H1 (cell line): ENCODE measurements at regions not wholly inside any gene's neighbourhood (a gene's known extent, or its start where the extent isn't known, plus 50 kb on each side); places are given as distances from the start of the nearest gene placed in this dataset.

Experiments
- CTCF ChIA-PET: fragments of 300-600 bp; sonication (Branson Sonifier 250); formaldehyde crosslinking; loops from one replicate; lab custom pipeline; 2021; ENCODE audit not compliant: partially characterized antibody; lab: Charles Lee
- POLR2A ChIA-PET: fragments of 300-600 bp; sonication (Branson Sonifier 250); formaldehyde crosslinking; loops from one replicate; lab custom pipeline; 2021; ENCODE audit warnings: inconsistent platforms; ENCODE audit not compliant: partially characterized antibody; lab: Charles Lee
- DNase-seq, 2 experiments: peaks; one replicate each; pipeline versions ENCODE4 v3.0.0 to v3.0.0-alpha.2; 2010 to 2022; ENCODE audit warnings: low spot score in 2 of 2, low read depth in 1 of 2, mixed read lengths in 1 of 2
- FAIRE-seq: peaks from 2 replicates; lab custom pipeline; 2011; peaks lifted over from hg19 to GRCh38; lab: Jason Lieb, UNC
- H2AFZ ChIP-seq: 2 replicates; pipeline ENCODE4 v1.8.1; 2012; ENCODE audit warnings: low read length, inconsistent platforms
- H2AK5ac ChIP-seq: 2 replicates; pipeline ENCODE4 v1.6.1; 2013; ENCODE audit warnings: low read depth, low read length
- H2BK120ac ChIP-seq: replicated peaks from 2 replicates; pipeline ENCODE3; 2013; ENCODE audit warnings: low read depth, low read length, inconsistent platforms
- H2BK12ac ChIP-seq: 2 replicates; pipeline ENCODE4 v1.6.1; 2013; ENCODE audit warnings: low read depth, low read length
- H2BK15ac ChIP-seq: 2 replicates; pipeline ENCODE4 v1.6.1; 2013; ENCODE audit warnings: low read length
- H2BK20ac ChIP-seq: 2 replicates; pipeline ENCODE4 v1.6.1; 2013; ENCODE audit warnings: low read length
- H2BK5ac ChIP-seq: 2 replicates; pipeline ENCODE4 v1.6.1; 2013; ENCODE audit warnings: low read depth, low read length
- H3K14ac ChIP-seq: 2 replicates; pipeline ENCODE4 v1.6.1; 2013; ENCODE audit warnings: inconsistent platforms; ENCODE audit not compliant: insufficient read length
- H3K18ac ChIP-seq: 2 replicates; pipeline ENCODE4 v1.6.1; 2013; ENCODE audit warnings: low read length; ENCODE audit errors: extremely low read depth
- H3K23ac ChIP-seq: 2 replicates; pipeline ENCODE4 v1.6.1; 2013; ENCODE audit warnings: inconsistent platforms; ENCODE audit not compliant: insufficient read length
- H3K23me2 ChIP-seq: 2 replicates; pipeline ENCODE4 v1.6.1; 2013; ENCODE audit warnings: low read depth, low read length
- H3K27ac ChIP-seq: 2 replicates; pipeline ENCODE4 v1.6.1; 2011; ENCODE audit warnings: low read depth, low read length, inconsistent platforms
- H3K27me3 ChIP-seq, 4 experiments: replicated peaks in 1 of 4; 1 replicate in 1 of 4; 2 replicates in 3 of 4; pipeline versions ENCODE4 v1.6.1 to v1.8.1; 2011 to 2013; ENCODE audit warnings: low read length in 3 of 4, mild to moderate bottlenecking in 3 of 4, inconsistent platforms in 2 of 4, mixed read lengths in 2 of 4, moderate library complexity in 1 of 4; ENCODE audit not compliant: control insufficient read depth in 3 of 4, insufficient read depth in 3 of 4; ENCODE audit errors: extremely low read depth in 1 of 4
- H3K36me3 ChIP-seq, 4 experiments: 2 replicates each; pipeline versions ENCODE4 v1.6.1 to v1.8.1; 2011 to 2013; ENCODE audit warnings: mild to moderate bottlenecking in 4 of 4, low read length in 3 of 4, moderate library complexity in 2 of 4, control low read depth in 1 of 4, inconsistent platforms in 1 of 4; ENCODE audit not compliant: insufficient read depth in 4 of 4, control insufficient read depth in 2 of 4
- H3K4ac ChIP-seq: replicated peaks from 2 replicates; pipeline ENCODE3; 2013; ENCODE audit warnings: low read length, low read depth, mixed read lengths, inconsistent platforms; ENCODE audit not compliant: insufficient read length
- H3K4me1 ChIP-seq, 4 experiments: replicated peaks in 1 of 4; 1 replicate in 1 of 4; 2 replicates in 3 of 4; pipeline versions ENCODE4 v1.6.1 to v1.8.1; 2011 to 2013; ENCODE audit warnings: low read length in 3 of 4, inconsistent platforms in 2 of 4, mixed read lengths in 1 of 4; ENCODE audit not compliant: insufficient read depth in 4 of 4, control insufficient read depth in 3 of 4
- H3K4me2 ChIP-seq, 2 experiments: 2 replicates each; pipeline versions ENCODE4 v1.6.1 to v1.8.1; 2011 to 2013; ENCODE audit warnings: low read depth in 2 of 2, low read length in 2 of 2, control low read depth in 1 of 2, inconsistent platforms in 1 of 2, mild to moderate bottlenecking in 1 of 2; ENCODE audit not compliant: insufficient read depth in 1 of 2
- H3K4me3 ChIP-seq, 4 experiments: fragments of 200-600, 300-600 bp in 1 of 4; sonication (generic), shearing (Covaris generic), sonication (Bioruptor Twin) in 1 of 4; 2 replicates each; pipeline versions ENCODE4 v1.5.1 to v1.8.1; 2011 to 2016; ENCODE audit warnings: low read length in 4 of 4, low read depth in 3 of 4, control low read depth in 2 of 4, inconsistent platforms in 2 of 4, mild to moderate bottlenecking in 2 of 4, mixed read lengths in 1 of 4, moderate library complexity in 1 of 4; ENCODE audit not compliant: insufficient read depth in 2 of 4; ENCODE audit errors: extremely low read depth in 1 of 4
- H3K56ac ChIP-seq: replicated peaks from 2 replicates; pipeline ENCODE3; 2013; ENCODE audit warnings: low read depth, mild to moderate bottlenecking, mixed read lengths, low read length, inconsistent platforms; ENCODE audit not compliant: insufficient read length
- H3K79me1 ChIP-seq: 2 replicates; pipeline ENCODE4 v1.6.1; 2013; ENCODE audit warnings: low read depth, low read length, control low read depth
- H3K79me2 ChIP-seq, 2 experiments: 2 replicates each; pipeline versions ENCODE4 v1.6.1 to v1.8.1; 2012 to 2013; ENCODE audit warnings: low read length in 2 of 2, mild to moderate bottlenecking in 2 of 2, inconsistent platforms in 1 of 2; ENCODE audit not compliant: insufficient read depth in 2 of 2, control insufficient read depth in 1 of 2
- H3K9ac ChIP-seq, 4 experiments: replicated peaks in 1 of 4; 1 replicate in 1 of 4; 2 replicates in 3 of 4; pipeline versions ENCODE4 v1.6.1 to v1.8.1; 2011 to 2013; ENCODE audit warnings: low read depth in 3 of 4, low read length in 3 of 4, control low read depth in 2 of 4, mild to moderate bottlenecking in 2 of 4, moderate library complexity in 2 of 4, inconsistent platforms in 1 of 4; ENCODE audit errors: extremely low read depth in 1 of 4
- H3K9me3 ChIP-seq, 2 experiments: 2 replicates each; pipeline versions ENCODE4 v1.6.1 to v1.8.1; 2012 to 2013; ENCODE audit warnings: mild to moderate bottlenecking in 2 of 2, moderate library complexity in 2 of 2, control low read depth in 1 of 2, inconsistent platforms in 1 of 2, low read depth in 1 of 2, low read length in 1 of 2, mixed read lengths in 1 of 2; ENCODE audit not compliant: insufficient read depth in 2 of 2
- H4K20me1 ChIP-seq, 2 experiments: replicated peaks in 1 of 2; 2 replicates each; pipeline versions ENCODE3 to v1.8.1; 2011 to 2013; ENCODE audit warnings: inconsistent platforms in 2 of 2, low read length in 2 of 2, mild to moderate bottlenecking in 1 of 2; ENCODE audit not compliant: insufficient read depth in 2 of 2, control insufficient read depth in 1 of 2
- H4K5ac ChIP-seq: 2 replicates; pipeline ENCODE4 v1.6.1; 2013; ENCODE audit warnings: low read length, low read depth, mixed read lengths, inconsistent platforms; ENCODE audit not compliant: insufficient read length
- H4K8ac ChIP-seq: 2 replicates; pipeline ENCODE4 v1.8.0; 2013; ENCODE audit warnings: mild to moderate bottlenecking, moderate library complexity, low read length, inconsistent platforms; ENCODE audit not compliant: insufficient read depth; ENCODE audit errors: extremely low read depth
- H4K91ac ChIP-seq: replicated peaks from 2 replicates; pipeline ENCODE3; 2013; ENCODE audit warnings: low read length, mixed read lengths, inconsistent platforms; ENCODE audit not compliant: insufficient read length
- CTBP2 ChIP-seq: IDR thresholded peaks from 2 replicates; pipeline ENCODE4 v1.7.0; 2011; ENCODE audit warnings: borderline replicate concordance, mild to moderate bottlenecking, moderate library complexity, mixed read lengths, low read length; ENCODE audit not compliant: insufficient read depth, insufficient read length
- EGR1 ChIP-seq: IDR thresholded peaks from 2 replicates; pipeline ENCODE4 v1.6.1; 2011; ENCODE audit warnings: low read depth, low read length, borderline replicate concordance
- EP300 ChIP-seq, 2 experiments: IDR thresholded peaks; 1 replicate in 1 of 2; 2 replicates in 1 of 2; pipeline ENCODE4 v1.6.1; 2011 to 2012; ENCODE audit warnings: low read depth in 2 of 2, low read length in 2 of 2, mild to moderate bottlenecking in 2 of 2, borderline replicate concordance in 1 of 2, inconsistent platforms in 1 of 2, moderate library complexity in 1 of 2
- EZH2 ChIP-seq: fragments of 200-600 bp; sonication (generic); IDR thresholded peaks from 2 replicates; pipeline ENCODE4 v1.7.1; 2012; ENCODE audit warnings: low read depth, mild to moderate bottlenecking, moderate library complexity, low read length, inconsistent platforms; ENCODE audit not compliant: severe bottlenecking
- KDM4A ChIP-seq: IDR thresholded peaks from one replicate; pipeline ENCODE4 v1.7.1; 2012; ENCODE audit warnings: low read depth, mild to moderate bottlenecking, moderate library complexity, low read length, inconsistent platforms; ENCODE audit not compliant: severe bottlenecking
- MAFK ChIP-seq: IDR thresholded peaks from 2 replicates; pipeline ENCODE4 v1.6.1; 2012; ENCODE audit warnings: low read depth, mild to moderate bottlenecking, improper control_type of control experiment, low read length
- POLR2A ChIP-seq, 2 experiments: IDR thresholded peaks; 1 replicate in 1 of 2; 2 replicates in 1 of 2; pipeline ENCODE4 v1.6.1; 2011; ENCODE audit warnings: low read depth in 2 of 2, low read length in 2 of 2, mild to moderate bottlenecking in 2 of 2; ENCODE audit errors: control extremely low read depth in 1 of 2
- RBBP5 ChIP-seq: IDR thresholded peaks from 2 replicates; pipeline ENCODE4 v1.7.1; 2012; ENCODE audit warnings: low read depth, mild to moderate bottlenecking, inconsistent platforms, low read length, moderate library complexity, borderline replicate concordance
- RNF2 ChIP-seq: fragments of 200-900, 300-1000 bp; sonication (generic); IDR thresholded peaks from 2 replicates; pipeline ENCODE4 v1.7.1; 2016; ENCODE audit warnings: borderline replicate concordance, low read depth, mild to moderate bottlenecking, antibody characterized with exemption, low read length; ENCODE audit not compliant: poor library complexity, severe bottlenecking; ENCODE audit errors: missing control alignments
- SIN3A ChIP-seq, 2 experiments: IDR thresholded peaks in 1 of 2; conservative IDR thresholded peaks in 1 of 2; 2 replicates each; pipeline ENCODE4 v1.6.1; 2011 to 2012; ENCODE audit warnings: low read length in 2 of 2, improper control_type of control experiment in 1 of 2, low read depth in 1 of 2, mild to moderate bottlenecking in 1 of 2
- SIX5 ChIP-seq: IDR thresholded peaks from 2 replicates; pipeline ENCODE4 v1.6.1; 2011; ENCODE audit warnings: mild to moderate bottlenecking, low read depth, low read length
- SP1 ChIP-seq: IDR thresholded peaks from 2 replicates; pipeline ENCODE4 v1.6.1; 2011; ENCODE audit warnings: low read depth, low read length
- TAF7 ChIP-seq: optimal IDR thresholded peaks from 2 replicates; pipeline ENCODE3; 2011; ENCODE audit warnings: low read depth, mild to moderate bottlenecking, inconsistent platforms, low read length, moderate library complexity, borderline replicate concordance
- TEAD4 ChIP-seq: IDR thresholded peaks from 2 replicates; pipeline ENCODE4 v1.6.1; 2012; ENCODE audit warnings: low read depth, low read length, inconsistent platforms, mixed read lengths
- ZNF274 ChIP-seq: IDR thresholded peaks from 2 replicates; pipeline ENCODE4 v1.7.0; 2012; ENCODE audit warnings: low read length, borderline replicate concordance; ENCODE audit errors: extremely low read depth
- WGBS, 2 experiments: shearing (Covaris generic) in 1 of 2; methylation state at CpG; one replicate each; pipeline versions ENCODE4 v1.1.6 to v1.1.7; 2013 to 2015; ENCODE audit warnings: low lambda C conversion rate in 2 of 2, mixed read lengths in 2 of 2, inconsistent platforms in 1 of 2, low coverage in 1 of 2, missing lambda C conversion rate in 1 of 2; ENCODE audit not compliant: insufficient replicate concordance in 2 of 2, insufficient coverage in 1 of 2, insufficient read length in 1 of 2; ENCODE audit errors: extremely low coverage in 1 of 2, missing lambda C conversion rate in 1 of 2; 5-methylcytosine and 5-hydroxymethylcytosine counted together

GRCh38 chr5:43891112-43891511 lies 288.1 kb downstream of the NNT start:
- no peak for DNase-seq
- Histone ChIP-seq H3K4me1 (no peaks in the 10 kb centered on the region), H4K8ac (no peak overlapping the region), H4K5ac (no peak overlapping the region), H3K36me3 (no peaks in the 10 kb centered on the region), H3K14ac (no peak overlapping the region), H3K9me3 (no peaks in the 10 kb centered on the region), H2AK5ac (no peak overlapping the region), H4K91ac (no peak overlapping the region), H3K4me3 (no peak overlapping the region), H2BK5ac (no peak overlapping the region), H2BK15ac (no peak overlapping the region), H4K20me1 (no peaks in the 10 kb centered on the region), H3K79me1 (no peaks in the 10 kb centered on the region), H2AFZ (no peak overlapping the region), H2BK20ac (no peak overlapping the region), H3K9ac (no peak overlapping the region), H2BK120ac (no peak overlapping the region), H3K27ac (no peak overlapping the region), H3K4ac (no peak overlapping the region), H3K4me2 (no peak overlapping the region), H3K79me2 (no peaks in the 10 kb centered on the region), H3K23ac (no peak overlapping the region), H3K18ac (no peak overlapping the region), H3K23me2 (no peaks in the 10 kb centered on the region), H2BK12ac (no peak overlapping the region), H3K27me3 (no peaks in the 10 kb centered on the region), H3K56ac (no peak overlapping the region)
- no peak for FAIRE-seq
- POLR2A ChIA-PET = no interaction called here
- CTCF ChIA-PET = no interaction called here
- WGBS, 2 experiments = 100% methylated on average over 1 of the region's 1 CpG; no CpG with 5 or more reads in 1 of the 2 experiments
- TF ChIP-seq ZNF274 (no peak), TAF7 (no peak), SIN3A (conservative IDR thresholded peaks at IDR 0.05 in 1 of 2, IDR thresholded peaks at IDR 0.05 in 1 of 2; ENCODE audit: low read depth in 1 of 2, low read length in 2 of 2) (no peak), TEAD4 (no peak), CTBP2 (no peak), MAFK (no peak), EZH2 (no peak), SIX5 (no peak), EGR1 (no peak), SP1 (no peak), KDM4A (no peak), RNF2 (no peak), RBBP5 (no peak), EP300 (IDR thresholded peaks at IDR 0.05; ENCODE audit: borderline replicate concordance in 1 of 2, low read depth in 2 of 2, low read length in 2 of 2) (no peak), POLR2A (IDR thresholded peaks at IDR 0.05; ENCODE audit: control extremely low read depth in 1 of 2, low read depth in 2 of 2, low read length in 2 of 2) (no peak)
